CD4-positive, alpha-beta memory T cell (primary cell): ENCODE measurements at regions not wholly inside any gene's neighbourhood (a gene's known extent, or its start where the extent isn't known, plus 50 kb on each side); places are given as distances from the start of the nearest gene placed in this dataset.

Experiments used
- CTCF ChIA-PET: fragments of 350-600 bp; sonication (Branson Sonifier 250); formaldehyde crosslinking; loops from one replicate; lab custom pipeline; 2021; ENCODE audit warnings: inconsistent platforms; ENCODE audit not compliant: partially characterized antibody; lab: Charles Lee
- POLR2A ChIA-PET: fragments of 350-600 bp; sonication (Branson Sonifier 250); formaldehyde crosslinking; loops from one replicate; lab custom pipeline; 2021; ENCODE audit not compliant: partially characterized antibody; lab: Charles Lee
- DNase-seq, 5 donors: peaks; one replicate each; pipeline versions ENCODE4 v3.0.0 to v3.0.0-alpha.2; 2020 to 2022; ENCODE audit warnings: mixed read lengths in 1 of 5
- H3K27ac ChIP-seq: one replicate; pipeline ENCODE4 v1.7.0; 2013; ENCODE audit warnings: low read depth, low read length
- H3K27me3 ChIP-seq: 2 replicates; pipeline ENCODE4 v1.7.0; 2013; ENCODE audit warnings: mild to moderate bottlenecking, low read length, moderate library complexity; ENCODE audit not compliant: insufficient read depth
- H3K36me3 ChIP-seq: 2 replicates; pipeline ENCODE4 v1.7.0; 2013; ENCODE audit warnings: mild to moderate bottlenecking, low read length, moderate library complexity; ENCODE audit not compliant: insufficient read depth
- H3K4me1 ChIP-seq: 2 replicates; pipeline ENCODE4 v1.7.0; 2013; ENCODE audit warnings: mild to moderate bottlenecking, low read length, moderate library complexity; ENCODE audit not compliant: insufficient read depth
- H3K4me3 ChIP-seq, 2 donors: one replicate each; pipeline ENCODE4 v1.7.0; 2013; ENCODE audit warnings: low read length in 2 of 2, mild to moderate bottlenecking in 1 of 2
- H3K9me3 ChIP-seq, 2 donors: one replicate each; pipeline ENCODE4 v1.7.0; 2013; ENCODE audit warnings: low read length in 2 of 2, control low read depth in 1 of 2; ENCODE audit not compliant: control insufficient read depth in 1 of 2
- H3K27ac Mint-ChIP-seq, 7 donors: one replicate each; pipeline ENCODE4 v1.8.0; 2020 to 2021; ENCODE audit warnings: mixed read lengths in 7 of 7, mild to moderate bottlenecking in 6 of 7, inconsistent platforms in 3 of 7, moderate library complexity in 3 of 7
- H3K27me3 Mint-ChIP-seq, 2 donors: one replicate each; pipeline ENCODE4 v1.8.0; 2020 to 2021; ENCODE audit warnings: mixed read lengths in 2 of 2
- H3K36me3 Mint-ChIP-seq, 2 donors: one replicate each; pipeline ENCODE4 v1.8.0; 2020 to 2021; ENCODE audit warnings: mixed read lengths in 2 of 2, inconsistent platforms in 1 of 2, mild to moderate bottlenecking in 1 of 2
- H3K4me1 Mint-ChIP-seq, 4 donors: one replicate each; pipeline ENCODE4 v1.8.0; 2020 to 2021; ENCODE audit warnings: mixed read lengths in 4 of 4, mild to moderate bottlenecking in 1 of 4
- H3K4me3 Mint-ChIP-seq, 8 donors: one replicate each; pipeline ENCODE4 v1.8.0; 2020 to 2021; ENCODE audit warnings: mixed read lengths in 8 of 8, mild to moderate bottlenecking in 7 of 8, moderate library complexity in 6 of 8, inconsistent platforms in 3 of 8
- H3K9me3 Mint-ChIP-seq, 8 donors: one replicate each; pipeline ENCODE4 v1.8.0; 2020 to 2021; ENCODE audit warnings: mixed read lengths in 8 of 8, mild to moderate bottlenecking in 5 of 8, inconsistent platforms in 3 of 8, moderate library complexity in 1 of 8
- intact Hi-C: fragments of 100-400 bp; cut with micrococcal nuclease; formaldehyde crosslinking; loops from one replicate; pipeline ENCODE4 v1.15.1; 2023

DNA sequence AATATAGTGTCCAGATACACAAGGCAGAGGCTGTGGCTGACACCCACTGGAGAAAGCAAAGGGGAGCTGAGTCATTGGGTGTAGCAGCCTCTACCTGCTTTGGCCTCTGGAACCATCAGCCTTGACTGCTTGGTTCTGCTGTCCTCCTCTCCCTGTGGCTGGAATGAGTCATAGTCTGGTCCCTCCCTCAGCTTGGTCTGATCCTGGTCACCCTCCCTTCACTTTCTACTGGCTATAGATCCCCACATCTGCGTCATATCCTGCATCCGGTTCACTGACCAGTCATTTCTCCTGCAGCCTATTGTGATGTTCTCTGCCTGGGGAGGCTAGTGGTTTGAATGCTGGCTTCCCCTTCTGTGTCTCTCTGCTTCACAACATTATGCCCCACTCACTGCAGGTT, 372.8 kb upstream of the DAB1 start:
- no peaks in the 10 kb centered on the region for H3K9me3 ChIP-seq
- H3K27me3 Mint-ChIP-seq = no peaks in the 10 kb centered on the region
- CTCF ChIA-PET = no interaction called here
- DNase-seq = no peak
- peaks cover 0 to 2% (median 0%) of the 10 kb centered on the region in 8 donors for H3K9me3 Mint-ChIP-seq
- no peaks in the 10 kb centered on the region for H3K36me3 Mint-ChIP-seq
- POLR2A ChIA-PET = no interaction called here
- no peak overlapping the region for H3K27ac ChIP-seq
- no peaks in the 10 kb centered on the region for H3K4me1 Mint-ChIP-seq
- intact Hi-C loops = no loop called here
- no peaks in the 10 kb centered on the region for H3K36me3 ChIP-seq
- H3K4me3 Mint-ChIP-seq = no peak overlapping the region
- no peaks in the 10 kb centered on the region for H3K4me1 ChIP-seq
- H3K27me3 ChIP-seq = no peaks in the 10 kb centered on the region
- H3K27ac Mint-ChIP-seq = no peak overlapping the region
- no peak overlapping the region for H3K4me3 ChIP-seq

DNA sequence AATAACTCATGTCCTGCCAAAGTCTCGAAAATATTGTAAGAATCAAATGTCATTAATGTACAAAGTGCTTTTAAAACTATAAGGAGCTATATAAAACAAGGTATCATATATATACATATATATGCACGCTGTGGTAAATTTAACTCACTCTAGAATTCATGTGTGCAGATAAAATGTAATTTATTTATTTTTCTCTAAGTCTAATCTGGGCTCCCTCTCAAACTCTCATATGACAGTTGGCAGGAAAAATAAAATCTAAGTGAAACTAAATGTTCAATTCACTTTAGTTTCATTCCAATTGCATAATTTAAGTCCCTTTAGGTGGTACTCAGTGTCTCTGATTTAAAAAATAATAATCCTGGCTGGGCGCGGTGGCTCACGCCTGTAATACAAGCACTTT, 372.0 kb upstream of the DAB1 start:
- Mint-ChIP-seq H3K9me3 (peaks cover 0 to 2% (median 0%) of the 10 kb centered on the region in 8 donors), H3K27ac (no peak overlapping the region), H3K4me1 (no peaks in the 10 kb centered on the region), H3K4me3 (no peak overlapping the region), H3K36me3 (no peaks in the 10 kb centered on the region), H3K27me3 (no peaks in the 10 kb centered on the region)
- ChIA-PET CTCF (no interaction called here), POLR2A (no interaction called here)
- no peaks in the 10 kb centered on the region for H3K36me3 ChIP-seq
- H3K9me3 ChIP-seq = no peaks in the 10 kb centered on the region
- no peaks in the 10 kb centered on the region for H3K4me1 ChIP-seq
- no peak for DNase-seq
- no peak overlapping the region for H3K4me3 ChIP-seq
- intact Hi-C loops = no loop called here
- no peaks in the 10 kb centered on the region for H3K27me3 ChIP-seq
- no peak overlapping the region for H3K27ac ChIP-seq

DNA sequence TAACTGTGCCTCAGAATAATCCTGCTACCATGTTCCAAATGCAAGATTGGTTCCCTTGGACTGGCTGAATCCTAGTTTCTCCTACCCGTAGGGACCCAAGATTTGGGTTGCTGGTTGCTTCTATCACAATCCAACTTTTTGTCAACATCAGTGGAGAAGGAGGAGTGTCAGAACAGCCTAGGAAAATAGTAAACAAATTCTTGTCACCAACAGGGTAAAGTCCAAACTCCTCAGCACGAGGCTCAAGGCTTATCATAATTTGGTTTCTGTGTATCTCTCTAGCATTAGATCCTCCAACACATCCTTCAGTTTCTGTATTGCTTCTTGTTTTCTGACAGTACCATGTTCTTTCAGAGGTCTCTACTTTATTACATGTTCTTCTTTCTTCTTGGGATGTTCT, 370.2 kb upstream of the DAB1 start:
- POLR2A ChIA-PET = no interaction called here
- peaks cover 0 to 2% (median 0%) of the 10 kb centered on the region in 8 donors for H3K9me3 Mint-ChIP-seq

DNA sequence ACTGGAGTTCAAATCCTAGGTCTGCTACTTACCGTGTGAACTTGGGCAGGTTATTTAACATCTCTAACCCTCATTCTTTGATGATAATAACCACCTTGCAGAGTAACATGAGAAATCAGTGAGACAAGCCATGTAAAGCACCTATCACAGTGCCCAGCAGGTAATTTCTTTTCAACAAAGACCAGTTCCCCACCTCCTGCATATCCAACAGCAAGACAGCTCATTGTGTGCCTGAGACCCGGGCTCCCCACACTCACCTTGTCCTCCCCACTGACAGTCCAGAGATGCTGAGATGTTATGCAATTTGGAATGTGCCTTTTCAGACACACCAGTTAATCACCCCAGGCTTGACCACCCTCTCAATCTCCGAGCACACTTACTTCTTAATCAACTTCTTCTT, 367.6 kb upstream of the DAB1 start:
- H3K4me3 Mint-ChIP-seq = no peak overlapping the region
- H3K9me3 Mint-ChIP-seq = no peaks in the 10 kb centered on the region
- ChIA-PET POLR2A (no interaction called here), CTCF (no interaction called here)
- no peaks in the 10 kb centered on the region for H3K27me3 Mint-ChIP-seq
- H3K36me3 Mint-ChIP-seq = no peaks in the 10 kb centered on the region
- Histone ChIP-seq H3K9me3 (no peaks in the 10 kb centered on the region), H3K36me3 (no peaks in the 10 kb centered on the region), H3K27ac (no peak overlapping the region), H3K4me3 (no peak overlapping the region), H3K4me1 (no peaks in the 10 kb centered on the region), H3K27me3 (no peaks in the 10 kb centered on the region)
- H3K4me1 Mint-ChIP-seq = no peaks in the 10 kb centered on the region
- intact Hi-C loops = no loop called here
- H3K27ac Mint-ChIP-seq = no peak overlapping the region
- no peak for DNase-seq

More for the DNA sequence above, 370.2 kb upstream of the DAB1 start:
- Mint-ChIP-seq H3K4me1 (no peaks in the 10 kb centered on the region), H3K27ac (no peak overlapping the region), H3K27me3 (no peaks in the 10 kb centered on the region), H3K36me3 (no peaks in the 10 kb centered on the region), H3K4me3 (no peak overlapping the region)
- Histone ChIP-seq H3K4me1 (no peaks in the 10 kb centered on the region), H3K4me3 (no peak overlapping the region), H3K27ac (no peak overlapping the region), H3K36me3 (no peaks in the 10 kb centered on the region), H3K9me3 (no peaks in the 10 kb centered on the region), H3K27me3 (no peaks in the 10 kb centered on the region)
- intact Hi-C loops = no loop called here
- DNase-seq = no peak
- CTCF ChIA-PET = no interaction called here

DNA sequence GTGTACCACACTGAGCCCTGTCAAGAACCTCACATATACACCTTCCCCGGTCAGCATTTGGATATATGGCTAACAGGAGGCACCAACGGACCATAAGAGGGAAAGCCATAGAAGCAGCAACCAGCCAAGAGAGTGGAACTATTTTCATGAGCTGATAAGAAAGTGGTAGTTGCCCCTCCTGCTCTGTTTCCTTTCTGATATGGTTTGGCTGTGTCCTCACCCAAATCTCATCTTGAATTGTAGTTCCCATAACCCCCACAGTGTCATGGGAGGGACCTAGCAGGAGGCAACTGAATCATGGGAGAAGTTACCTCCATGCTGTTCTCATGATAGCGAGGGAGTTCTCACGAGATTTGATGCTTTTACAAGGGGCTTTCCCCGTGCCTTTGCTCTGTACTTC, 366.1 kb upstream of the DAB1 start:
- Mint-ChIP-seq H3K9me3 (peaks cover 0 to 1% (median 0%) of the 10 kb centered on the region in 8 donors), H3K4me1 (no peaks in the 10 kb centered on the region), H3K4me3 (no peak overlapping the region), H3K27ac (no peak overlapping the region), H3K36me3 (no peaks in the 10 kb centered on the region), H3K27me3 (no peaks in the 10 kb centered on the region)
- Histone ChIP-seq H3K9me3 (no peaks in the 10 kb centered on the region), H3K36me3 (no peaks in the 10 kb centered on the region), H3K27me3 (no peaks in the 10 kb centered on the region), H3K4me3 (no peak overlapping the region), H3K27ac (no peak overlapping the region), H3K4me1 (no peaks in the 10 kb centered on the region)
- intact Hi-C loops = no loop called here
- DNase-seq = no peak
- POLR2A ChIA-PET = no interaction called here
- CTCF ChIA-PET = no interaction called here

DNA sequence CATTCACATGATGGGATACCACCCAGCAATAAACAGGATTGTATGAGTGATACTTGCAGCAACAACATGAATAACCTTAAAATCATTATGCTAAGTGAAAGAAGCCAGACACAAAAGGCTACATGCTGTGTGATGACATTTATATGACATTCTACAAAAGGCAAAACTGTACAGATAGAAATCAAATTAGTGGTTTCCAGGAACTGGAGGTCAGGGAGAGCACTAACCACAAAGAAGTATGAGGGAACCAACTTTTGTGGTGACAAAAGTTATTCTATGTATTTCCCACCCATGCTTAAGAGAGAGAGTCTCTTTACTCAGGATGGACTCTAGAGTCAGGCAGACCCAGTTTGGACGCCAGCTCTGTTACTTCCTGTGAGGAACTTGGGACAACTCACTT, 364.5 kb upstream of the DAB1 start:
- Histone ChIP-seq H3K9me3 (no peaks in the 10 kb centered on the region), H3K4me3 (no peak overlapping the region), H3K27ac (no peak overlapping the region), H3K27me3 (no peaks in the 10 kb centered on the region), H3K36me3 (no peaks in the 10 kb centered on the region), H3K4me1 (no peaks in the 10 kb centered on the region)
- no peak overlapping the region for H3K27ac Mint-ChIP-seq
- H3K36me3 Mint-ChIP-seq = no peaks in the 10 kb centered on the region
- H3K4me3 Mint-ChIP-seq = no peak overlapping the region
- ChIA-PET POLR2A (no interaction called here), CTCF (no interaction called here)
- no peaks in the 10 kb centered on the region for H3K27me3 Mint-ChIP-seq
- H3K4me1 Mint-ChIP-seq = no peaks in the 10 kb centered on the region
- intact Hi-C loops = no loop called here
- no peak for DNase-seq
- peaks cover 0 to 2% (median 0%) of the 10 kb centered on the region in 8 donors for H3K9me3 Mint-ChIP-seq

DNA sequence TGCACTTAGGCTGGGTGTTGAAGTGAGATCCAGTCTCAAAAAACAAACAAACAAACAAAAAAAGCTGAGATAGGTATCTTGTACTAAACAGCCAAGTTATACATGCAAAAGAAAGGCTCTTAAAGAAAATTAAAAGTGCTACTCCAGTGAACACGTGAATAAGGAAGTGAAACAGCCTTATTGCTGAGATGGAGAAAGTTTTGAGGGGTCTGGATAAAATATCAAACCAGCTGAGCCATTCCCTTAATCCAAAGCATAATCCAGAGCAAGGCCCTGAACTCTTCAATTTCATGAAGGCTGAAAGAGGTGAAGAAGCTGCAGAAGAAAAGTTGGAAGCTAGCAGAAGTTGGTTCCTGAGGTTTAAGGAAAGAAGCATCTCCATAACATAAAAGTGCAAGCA, 360.5 kb upstream of the DAB1 start:
- no peak for DNase-seq
- no peak overlapping the region for H3K4me3 ChIP-seq
- Mint-ChIP-seq H3K4me1 (no peaks in the 10 kb centered on the region), H3K36me3 (no peaks in the 10 kb centered on the region), H3K4me3 (no peak overlapping the region), H3K27me3 (peaks cover 0 to 2% of the 10 kb centered on the region in 2 donors), H3K27ac (no peak overlapping the region), H3K9me3 (peaks cover 0 to 2% (median 0%) of the 10 kb centered on the region in 8 donors)
- POLR2A ChIA-PET = no interaction called here
- no peaks in the 10 kb centered on the region for H3K36me3 ChIP-seq
- H3K9me3 ChIP-seq = no peaks in the 10 kb centered on the region
- H3K4me1 ChIP-seq = no peaks in the 10 kb centered on the region
- intact Hi-C loops = no loop called here
- no peaks in the 10 kb centered on the region for H3K27me3 ChIP-seq
- CTCF ChIA-PET = no interaction called here
- H3K27ac ChIP-seq = no peak overlapping the region

DNA sequence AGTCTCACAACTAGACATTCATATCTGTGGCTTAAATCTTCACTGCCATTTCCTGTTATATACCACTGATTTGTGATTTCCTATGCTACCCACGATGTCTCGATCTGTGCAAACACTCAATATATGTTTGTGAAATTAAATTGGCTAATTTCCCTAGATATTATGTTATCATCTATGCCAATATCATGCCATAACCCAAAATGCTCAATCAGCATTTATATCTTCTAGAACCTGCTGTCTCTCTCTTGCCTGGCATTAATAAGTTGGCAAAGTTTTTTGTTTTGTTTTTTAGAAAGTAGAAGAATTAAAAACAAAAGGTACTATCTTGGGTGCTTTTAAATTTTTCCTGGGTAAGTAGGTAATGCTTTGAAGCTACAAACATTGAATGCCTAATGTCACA, 358.5 kb upstream of the DAB1 start:
- Histone ChIP-seq H3K36me3 (no peaks in the 10 kb centered on the region), H3K4me3 (no peak overlapping the region), H3K27ac (no peak overlapping the region), H3K4me1 (no peaks in the 10 kb centered on the region), H3K9me3 (no peaks in the 10 kb centered on the region), H3K27me3 (no peaks in the 10 kb centered on the region)
- CTCF ChIA-PET = no interaction called here
- H3K9me3 Mint-ChIP-seq = peaks cover 0 to 2% (median 0%) of the 10 kb centered on the region in 8 donors
- POLR2A ChIA-PET = no interaction called here
- H3K36me3 Mint-ChIP-seq = no peaks in the 10 kb centered on the region
- H3K4me3 Mint-ChIP-seq = no peak overlapping the region
- no peak overlapping the region for H3K27ac Mint-ChIP-seq
- DNase-seq = no peak
- peaks cover 2% of the 10 kb centered on the region in 2 donors for H3K27me3 Mint-ChIP-seq
- intact Hi-C loops = no loop called here
- H3K4me1 Mint-ChIP-seq = no peaks in the 10 kb centered on the region
